Left ventricle myocardium inferior (tissue), 1 donor: ENCODE measurements at regions not wholly inside any gene's neighbourhood (a gene's known extent, or its start where the extent isn't known, plus 50 kb on each side); places are given as distances from the start of the nearest gene placed in this dataset.

Experiments
- DNase-seq: peaks from one replicate; pipeline ENCODE4 v3.0.0-alpha.2; 2020
- H3K27ac ChIP-seq: fragments of 200-600 bp; replicated peaks from 2 replicates; pipeline ENCODE4 v1.8.0; 2021
- H3K27me3 ChIP-seq: fragments of 200-600 bp; 2 replicates; pipeline ENCODE4 v1.8.0; 2021; ENCODE audit warnings: low read depth
- H3K36me3 ChIP-seq: fragments of 200-600 bp; 2 replicates; pipeline ENCODE4 v1.8.0; 2021
- H3K4me1 ChIP-seq: fragments of 200-600 bp; 2 replicates; pipeline ENCODE4 v1.8.0; 2021
- H3K4me3 ChIP-seq: fragments of 200-600 bp; 2 replicates; pipeline ENCODE4 v1.8.0; 2021; ENCODE audit warnings: mild to moderate bottlenecking, moderate library complexity
- H3K9me3 ChIP-seq: fragments of 200-600 bp; replicated peaks from 2 replicates; pipeline ENCODE4 v1.8.0; 2021
- CTCF ChIP-seq: fragments of 200-600 bp; IDR thresholded peaks from 2 replicates; pipeline ENCODE4 v1.8.0; 2021; ENCODE audit warnings: antibody characterized with exemption, mild to moderate bottlenecking, borderline replicate concordance
- intact Hi-C: fragments of 100-400 bp; cut with micrococcal nuclease; formaldehyde crosslinking; loops from one replicate; pipeline ENCODE4 v1.11.0; 2022
- donor health status: DM: no; HTN: yes; CAD: no; lungs with severe emphysema.

- no peaks in the 10 kb centered on the region for H3K27me3 ChIP-seq
- no peak overlapping the region for H3K27ac ChIP-seq
- H3K36me3 ChIP-seq = no peaks in the 10 kb centered on the region
- H3K4me1 ChIP-seq = no peaks in the 10 kb centered on the region
- intact Hi-C loops = no loop called here
- no peak for TF ChIP-seq CTCF
- no peak overlapping the region for H3K4me3 ChIP-seq
- H3K9me3 ChIP-seq = no peaks in the 10 kb centered on the region
- DNase-seq = no peak
Observed at GRCh38 chr3:29033511-29033910, 247.4 kb upstream of the RBMS3 start.

- Histone ChIP-seq H3K27ac (no peak overlapping the region), H3K36me3 (no peaks in the 10 kb centered on the region), H3K4me1 (no peaks in the 10 kb centered on the region), H3K9me3 (peaks cover 21% of the 10 kb centered on the region), H3K27me3 (no peaks in the 10 kb centered on the region), H3K4me3 (no peak overlapping the region)
- DNase-seq = no peak
- TF ChIP-seq CTCF = no peak
- intact Hi-C loops = no loop called here
Observed at GRCh38 chr3:29050155-29050554, 230.7 kb upstream of the RBMS3 start.

GRCh38 chr3:29057326-29057725 lies 223.5 kb upstream of the RBMS3 start:
- H3K4me1 ChIP-seq = no peaks in the 10 kb centered on the region
- no peak overlapping the region for H3K4me3 ChIP-seq
- no peak overlapping the region for H3K27ac ChIP-seq
- intact Hi-C loops = no loop called here
- peaks cover 42% of the 10 kb centered on the region for H3K9me3 ChIP-seq
- TF ChIP-seq CTCF = no peak
- no peaks in the 10 kb centered on the region for H3K27me3 ChIP-seq
- no peaks in the 10 kb centered on the region for H3K36me3 ChIP-seq
- no peak for DNase-seq

DNA sequence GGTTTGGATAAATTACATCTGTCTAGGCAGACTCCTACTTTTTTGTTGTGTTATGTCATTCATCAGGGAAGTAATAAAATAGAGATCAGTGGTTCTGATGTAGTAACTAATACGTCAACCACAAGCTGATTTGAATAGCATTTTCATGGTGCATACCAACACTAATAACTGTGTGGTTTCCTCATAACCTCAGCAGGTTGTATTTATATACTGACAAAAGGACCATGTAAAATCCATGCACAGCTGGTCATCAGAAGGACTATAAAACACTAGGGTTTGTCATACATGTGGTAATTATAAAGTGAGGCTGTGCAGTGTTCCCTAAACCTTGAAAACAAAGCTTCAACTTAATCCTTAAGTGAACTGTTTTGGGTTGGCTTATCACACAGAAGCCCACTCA lies 216.8 kb upstream of the RBMS3 start:
- Histone ChIP-seq H3K4me3 (no peak overlapping the region), H3K9me3 (peaks cover 9% of the 10 kb centered on the region), H3K4me1 (peaks cover 9% of the 10 kb centered on the region), H3K27me3 (no peaks in the 10 kb centered on the region), H3K27ac (no peak overlapping the region), H3K36me3 (no peaks in the 10 kb centered on the region)
- no peak for TF ChIP-seq CTCF
- no peak for DNase-seq
- intact Hi-C loops = loop anchor here (5.0 kb wide), 1 partner anchor 613 kb away; no protein-coding TSS in a partner anchor

GRCh38 chr3:29065211-29065785 lies 215.6 kb upstream of the RBMS3 start:
- Histone ChIP-seq H3K27ac (no peak overlapping the region), H3K27me3 (no peaks in the 10 kb centered on the region)
- intact Hi-C loops = no loop called here

More at GRCh38 chr3:29065211-29065785, 215.6 kb upstream of the RBMS3 start:
- Histone ChIP-seq H3K4me1 (peaks cover 9% of the 10 kb centered on the region), H3K9me3 (peaks cover 4% of the 10 kb centered on the region), H3K36me3 (no peaks in the 10 kb centered on the region), H3K4me3 (no peak overlapping the region)
- TF ChIP-seq CTCF = no peak
- DNase-seq = peak; percentile 27
